HepG2 (cell line): ENCODE measurements at regions not wholly inside any gene's neighbourhood (a gene's known extent, or its start where the extent isn't known, plus 50 kb on each side); places are given as distances from the start of the nearest gene placed in this dataset.

ENCODE experiments used
- ATAC-seq: fragments of 200-7000 bp; cut with Tn5 transposase; 3 replicates; pipeline ENCODE4 v1.9.1; 2020; ENCODE audit warnings: mild to moderate bottlenecking, moderate library complexity
- BruUV-seq: library from RNA; stranded (reverse); fragments of 400-500 nt; replicated peaks from 2 replicates; lab custom pipeline; 2021; lab: Mats Ljungman, UMichigan
- CTCF ChIA-PET: fragments of 300-600 bp; formaldehyde crosslinking; extraction: SDS; loops from one replicate; lab custom pipeline; 2021; ENCODE audit warnings: low total read pairs, inconsistent platforms, low intra/inter-chr PET ratio; lab: Yijun Ruan, JAX
- POLR2A ChIA-PET: fragments of 350-600 bp; sonication (Branson Sonifier 250); formaldehyde crosslinking; loops from one replicate; lab custom pipeline; 2020; ENCODE audit warnings: antibody characterized with exemption, inconsistent platforms; lab: Yijun Ruan, JAX
- DNase-seq: peaks from one replicate; pipeline ENCODE4 v3.0.0-alpha.2; 2015; ENCODE audit warnings: low spot score
- FAIRE-seq: peaks from 3 replicates; lab custom pipeline; 2011; peaks lifted over from hg19 to GRCh38; lab: Jason Lieb, UNC
- H2AFZ ChIP-seq: one replicate; pipeline ENCODE4 v1.6.1; 2011; ENCODE audit warnings: low read length, inconsistent platforms
- H3K27ac ChIP-seq: fragments of 300-600 bp; 3 replicates; pipeline ENCODE4 v1.8.0; 2011; ENCODE audit warnings: mixed run types, mild to moderate bottlenecking, mixed read lengths, low read length, inconsistent platforms; ENCODE audit not compliant: insufficient read depth; ENCODE audit errors: extremely low read length
- H3K27me3 ChIP-seq, 2 experiments: fragments of 200-600 bp in 1 of 2; 2 replicates in 1 of 2; 3 replicates in 1 of 2; pipeline versions ENCODE4 v1.6.0 to v1.8.0; 2011; ENCODE audit warnings: low read length in 2 of 2, mild to moderate bottlenecking in 2 of 2, moderate library complexity in 2 of 2, inconsistent platforms in 1 of 2; ENCODE audit not compliant: insufficient read depth in 2 of 2, control insufficient read depth in 1 of 2
- H3K36me3 ChIP-seq, 2 experiments: fragments of 200-600 bp in 1 of 2; replicated peaks in 1 of 2; 2 replicates in 1 of 2; 3 replicates in 1 of 2; pipeline versions ENCODE4 v1.5.1 to v1.8.0; 2011; ENCODE audit warnings: low read length in 2 of 2, inconsistent platforms in 1 of 2; ENCODE audit not compliant: insufficient read depth in 2 of 2, control insufficient read depth in 1 of 2
- H3K4me1 ChIP-seq: 2 replicates; pipeline ENCODE4 v1.5.1; 2012; ENCODE audit warnings: low read length, inconsistent platforms; ENCODE audit not compliant: insufficient read depth
- H3K4me2 ChIP-seq: 2 replicates; pipeline ENCODE4 v1.6.0; 2011; ENCODE audit warnings: low read depth, low read length, inconsistent platforms
- H3K4me3 ChIP-seq, 3 experiments: fragments of 200-600 bp in 1 of 3; sonication (generic), shearing (Covaris generic) in 1 of 3; replicated peaks in 1 of 3; 2 replicates each; pipeline ENCODE4 v1.5.1; 2011 to 2016; ENCODE audit warnings: low read length in 3 of 3, inconsistent platforms in 2 of 3, low read depth in 2 of 3, mild to moderate bottlenecking in 2 of 3, control low read depth in 1 of 3, mixed read lengths in 1 of 3; ENCODE audit not compliant: insufficient read depth in 1 of 3
- H3K79me2 ChIP-seq: one replicate; pipeline ENCODE4 v1.6.1; 2011; ENCODE audit warnings: low read length, inconsistent platforms; ENCODE audit not compliant: insufficient read depth
- H3K9ac ChIP-seq: 2 replicates; pipeline ENCODE4 v1.6.0; 2011; ENCODE audit warnings: mild to moderate bottlenecking, low read depth, low read length, inconsistent platforms; ENCODE audit not compliant: insufficient read depth
- H3K9me3 ChIP-seq: 2 replicates; pipeline ENCODE4 v1.5.1; 2012; ENCODE audit warnings: mild to moderate bottlenecking, low read length
- H4K20me1 ChIP-seq: 2 replicates; pipeline ENCODE4 v1.6.0; 2011; ENCODE audit warnings: inconsistent platforms, mild to moderate bottlenecking, low read length, moderate library complexity; ENCODE audit not compliant: insufficient read depth
- HINFP ChIP-seq: sonication (generic); formaldehyde crosslinking; IDR thresholded peaks from 2 replicates; pipeline ENCODE4 v1.4.0; 2020; ENCODE audit warnings: low read depth, mild to moderate bottlenecking, missing genetic modification reagents
- MAFF ChIP-seq: IDR thresholded peaks from 2 replicates; pipeline ENCODE4 v1.6.1; 2011; ENCODE audit warnings: low read depth, low read length, improper control_type of control experiment
- MAFK ChIP-seq, 2 experiments: IDR thresholded peaks in 1 of 2; conservative IDR thresholded peaks in 1 of 2; 2 replicates each; pipeline ENCODE4 v1.6.1; 2011; ENCODE audit warnings: improper control_type of control experiment in 2 of 2, low read length in 2 of 2
- MZF1 ChIP-seq: sonication (generic); formaldehyde crosslinking; IDR thresholded peaks from 2 replicates; pipeline ENCODE4 v1.8.1; 2023; ENCODE audit warnings: mild to moderate bottlenecking, missing genetic modification reagents, borderline replicate concordance
- REL ChIP-seq: sonication (generic); formaldehyde crosslinking; conservative IDR thresholded peaks from 2 replicates; pipeline ENCODE4 v1.8.0; 2022; ENCODE audit warnings: mild to moderate bottlenecking, missing genetic modification reagents, moderate library complexity
- TBX3 ChIP-seq: fragments of 450-650 bp; IDR thresholded peaks from 2 replicates; pipeline ENCODE4 v1.6.1; 2017; ENCODE audit warnings: antibody characterized with exemption, mild to moderate bottlenecking, inconsistent platforms, borderline replicate concordance
- TCF7L2 ChIP-seq: IDR thresholded peaks from 2 replicates; pipeline ENCODE4 v1.6.1; 2011; ENCODE audit warnings: mild to moderate bottlenecking, low read depth, low read length, moderate library complexity
- ZFP37 ChIP-seq: sonication (generic); formaldehyde crosslinking; IDR thresholded peaks from 2 replicates; pipeline ENCODE4 v1.4.0; 2020; ENCODE audit warnings: missing genetic modification reagents, borderline replicate concordance
- ZNF44 ChIP-seq: sonication (generic); formaldehyde crosslinking; IDR thresholded peaks from 2 replicates; pipeline ENCODE4 v1.5.1; 2020; ENCODE audit warnings: mild to moderate bottlenecking, missing genetic modification reagents
- ZNF629 ChIP-seq: sonication (generic); formaldehyde crosslinking; conservative IDR thresholded peaks from 2 replicates; pipeline ENCODE4 v1.5.0; 2020; ENCODE audit warnings: missing genetic modification reagents
- WGBS: methylation state at CpG from one replicate; pipeline ENCODE4 v1.1.6; 2017; ENCODE audit warnings: low lambda C conversion rate; 5-methylcytosine and 5-hydroxymethylcytosine counted together
- in situ Hi-C: cut with HindIII; loops from 2 replicates; pipeline ENCODE4 v1.10.0; 2017; ENCODE audit warnings: low pct_unique_long_range_greater_than_20kb; ENCODE audit not compliant: extremely low pct_ligation_motif_present
- intact Hi-C: fragments of 100-400 bp; cut with micrococcal nuclease; formaldehyde crosslinking; loops from one replicate; pipeline ENCODE4 v1.10.0; 2022; ENCODE audit not compliant: unreplicated experiment
- TF ChIP-seq, protein P1 (sequence below): sonication (generic); IDR thresholded peaks from 2 replicates; pipeline ENCODE4 v1.6.1; 2016; ENCODE audit warnings: low read depth, borderline replicate concordance
- TF ChIP-seq, protein P2 (sequence below): sonication (generic); formaldehyde crosslinking; IDR thresholded peaks from 2 replicates; pipeline ENCODE4 v1.5.0; 2020; ENCODE audit warnings: mild to moderate bottlenecking, missing genetic modification reagents, moderate library complexity

GRCh38 chr1:209364716-209365115 is 218.8 kb upstream of the CAMK1G start (continued):
- TF ChIP-seq, protein P1, sequence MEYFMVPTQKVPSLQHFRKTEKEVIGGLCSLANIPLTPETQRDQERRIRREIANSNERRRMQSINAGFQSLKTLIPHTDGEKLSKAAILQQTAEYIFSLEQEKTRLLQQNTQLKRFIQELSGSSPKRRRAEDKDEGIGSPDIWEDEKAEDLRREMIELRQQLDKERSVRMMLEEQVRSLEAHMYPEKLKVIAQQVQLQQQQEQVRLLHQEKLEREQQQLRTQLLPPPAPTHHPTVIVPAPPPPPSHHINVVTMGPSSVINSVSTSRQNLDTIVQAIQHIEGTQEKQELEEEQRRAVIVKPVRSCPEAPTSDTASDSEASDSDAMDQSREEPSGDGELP: no peak

DNA sequence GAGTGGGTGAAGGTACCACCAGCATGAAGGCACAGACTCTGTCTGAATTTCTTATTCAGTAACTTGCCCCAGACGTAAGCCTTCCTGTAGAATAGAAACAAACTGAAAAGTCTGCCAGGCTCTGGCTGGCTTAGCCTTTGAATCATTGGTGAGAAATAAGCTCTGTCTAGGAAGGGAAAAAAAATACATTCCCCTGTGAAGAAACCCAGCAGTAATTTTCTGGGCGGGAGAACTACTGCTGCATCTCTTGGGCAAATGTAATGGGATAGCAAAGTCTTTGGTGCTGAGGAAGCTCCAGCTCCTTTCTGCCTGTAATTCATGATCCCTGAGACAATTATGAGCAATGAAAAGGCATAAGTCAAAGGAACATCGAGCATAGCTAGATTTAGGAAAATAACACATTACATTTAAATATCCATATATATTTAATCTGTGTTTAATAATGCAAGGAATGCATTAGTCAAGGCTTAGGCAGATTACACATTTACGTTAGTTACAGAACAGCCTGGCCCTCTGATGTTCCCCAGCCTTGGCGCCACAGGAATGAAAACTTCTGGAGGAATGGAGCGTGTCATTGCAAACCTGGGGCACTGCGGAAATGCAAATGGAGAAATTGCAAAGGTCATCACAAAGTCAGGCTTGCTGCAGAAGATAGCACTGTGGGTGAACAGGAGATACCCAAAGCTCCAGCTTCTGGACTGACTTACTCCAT is 216.3 kb upstream of the CAMK1G start:
- Histone ChIP-seq H4K20me1 (no peaks in the 10 kb centered on the region), H3K27me3 (no peaks in the 10 kb centered on the region), H3K4me2 (no peak overlapping the region), H3K79me2 (no peaks in the 10 kb centered on the region), H3K36me3 (no peaks in the 10 kb centered on the region), H2AFZ (no peak overlapping the region), H3K27ac (no peak overlapping the region), H3K9me3 (no peaks in the 10 kb centered on the region), H3K9ac (no peak overlapping the region), H3K4me1 (no peaks in the 10 kb centered on the region)
- no peak for ATAC-seq
- CTCF ChIA-PET: no interaction called here
- DNase-seq: no peak
- WGBS: 29% methylated on average over 7 of the region's 7 CpGs
- POLR2A ChIA-PET: no interaction called here
- no TSS peak for BruUV-seq
- TF ChIP-seq TCF7L2 (no peak), ZFP37 (CRISPR knock-in tag) (no peak), MAFK (conservative IDR thresholded peaks at IDR 0.05 in 1 of 2, IDR thresholded peaks at IDR 0.05 in 1 of 2; ENCODE audit: low read length in 2 of 2) (peak; percentile 52 to 71), ZNF44 (CRISPR knock-in tag) (no peak), ZNF629 (CRISPR knock-in tag) (no peak), HINFP (CRISPR knock-in tag) (no peak), MAFF (peak; percentile 52), REL (CRISPR knock-in tag) (no peak), TBX3 (no peak), MZF1 (CRISPR knock-in tag) (no peak)
- TF ChIP-seq, protein P2, sequence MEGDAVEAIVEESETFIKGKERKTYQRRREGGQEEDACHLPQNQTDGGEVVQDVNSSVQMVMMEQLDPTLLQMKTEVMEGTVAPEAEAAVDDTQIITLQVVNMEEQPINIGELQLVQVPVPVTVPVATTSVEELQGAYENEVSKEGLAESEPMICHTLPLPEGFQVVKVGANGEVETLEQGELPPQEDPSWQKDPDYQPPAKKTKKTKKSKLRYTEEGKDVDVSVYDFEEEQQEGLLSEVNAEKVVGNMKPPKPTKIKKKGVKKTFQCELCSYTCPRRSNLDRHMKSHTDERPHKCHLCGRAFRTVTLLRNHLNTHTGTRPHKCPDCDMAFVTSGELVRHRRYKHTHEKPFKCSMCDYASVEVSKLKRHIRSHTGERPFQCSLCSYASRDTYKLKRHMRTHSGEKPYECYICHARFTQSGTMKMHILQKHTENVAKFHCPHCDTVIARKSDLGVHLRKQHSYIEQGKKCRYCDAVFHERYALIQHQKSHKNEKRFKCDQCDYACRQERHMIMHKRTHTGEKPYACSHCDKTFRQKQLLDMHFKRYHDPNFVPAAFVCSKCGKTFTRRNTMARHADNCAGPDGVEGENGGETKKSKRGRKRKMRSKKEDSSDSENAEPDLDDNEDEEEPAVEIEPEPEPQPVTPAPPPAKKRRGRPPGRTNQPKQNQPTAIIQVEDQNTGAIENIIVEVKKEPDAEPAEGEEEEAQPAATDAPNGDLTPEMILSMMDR (CRISPR knock-in tag): no peak
- TF ChIP-seq, all 625 proteins: peak for 2
- FAIRE-seq: no peak
- in situ Hi-C loops (no loop called here), intact Hi-C loops (no loop called here)
- H3K4me3 ChIP-seq: no peak overlapping the region
